HL-60 (cell line): ENCODE measurements at regions not wholly inside any gene's neighbourhood (a gene's known extent, or its start where the extent isn't known, plus 50 kb on each side); places are given as distances from the start of the nearest gene placed in this dataset.

ENCODE experiments used
- DNase-seq, 2 experiments: peaks; one replicate each; pipeline ENCODE4 v3.0.0-alpha.2; 2010 to 2020; ENCODE audit warnings: low read depth in 1 of 2, low spot score in 1 of 2
- H3K27ac ChIP-seq: fragments of 250-450 bp; sonication (Bioruptor Pico); replicated peaks from 2 replicates; pipeline ENCODE4 v1.5.1; 2020; ENCODE audit warnings: mild to moderate bottlenecking, moderate library complexity
- H3K27me3 ChIP-seq: fragments of 250-450 bp; sonication (Bioruptor Pico); 2 replicates; pipeline ENCODE4 v1.5.1; 2021; ENCODE audit warnings: mild to moderate bottlenecking, moderate library complexity; ENCODE audit not compliant: insufficient read depth, poor library complexity, severe bottlenecking
- H3K4me3 ChIP-seq: replicated peaks from 2 replicates; pipeline ENCODE4 v1.5.1; 2011; ENCODE audit warnings: mild to moderate bottlenecking, control low read depth, low read length; ENCODE audit not compliant: insufficient read depth
- GABPA ChIP-seq: IDR thresholded peaks from 2 replicates; pipeline ENCODE4 v1.6.1; 2012; ENCODE audit warnings: low read depth
- POLR2AphosphoS5 ChIP-seq: IDR thresholded peaks from 2 replicates; pipeline ENCODE4 v1.6.1; 2012; ENCODE audit warnings: low read depth
- SPI1 ChIP-seq: IDR thresholded peaks from 2 replicates; pipeline ENCODE4 v1.6.1; 2012; ENCODE audit warnings: low read depth, mild to moderate bottlenecking, borderline replicate concordance
- TF ChIP-seq, protein P1 (sequence below): IDR thresholded peaks from 2 replicates; pipeline ENCODE4 v1.6.1; 2012; ENCODE audit warnings: low read depth; ENCODE audit not compliant: insufficient replicate concordance
- TF ChIP-seq, protein P2 (sequence below): IDR thresholded peaks from one replicate; pipeline ENCODE4 v1.5.1; 2011; ENCODE audit warnings: low read length, control low read depth, inconsistent platforms; ENCODE audit not compliant: insufficient read depth

DNA sequence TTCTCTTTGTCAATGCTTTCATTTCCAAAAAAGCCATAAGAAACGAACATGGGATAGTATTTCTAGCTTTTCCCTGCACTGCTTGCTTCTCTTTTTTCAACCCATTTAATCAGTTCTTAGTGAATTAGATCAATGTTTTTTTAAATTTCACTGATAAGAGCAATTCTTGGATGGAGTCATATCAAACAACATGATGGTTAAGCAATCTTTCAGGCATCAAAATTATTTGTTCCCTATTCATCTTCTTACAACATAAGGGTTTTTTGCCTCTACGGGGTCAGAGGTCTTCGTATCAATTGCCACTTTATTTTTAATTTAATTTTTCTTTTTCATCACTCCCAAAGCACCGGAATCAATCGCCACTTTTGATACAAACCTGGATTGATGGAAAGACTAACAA, 103.8 kb upstream of the RESF1 start:
- H3K4me3 ChIP-seq, result no peak overlapping the region
- TF ChIP-seq GABPA (no peak), SPI1 (no peak), POLR2AphosphoS5 (no peak)
- TF ChIP-seq, protein P1, sequence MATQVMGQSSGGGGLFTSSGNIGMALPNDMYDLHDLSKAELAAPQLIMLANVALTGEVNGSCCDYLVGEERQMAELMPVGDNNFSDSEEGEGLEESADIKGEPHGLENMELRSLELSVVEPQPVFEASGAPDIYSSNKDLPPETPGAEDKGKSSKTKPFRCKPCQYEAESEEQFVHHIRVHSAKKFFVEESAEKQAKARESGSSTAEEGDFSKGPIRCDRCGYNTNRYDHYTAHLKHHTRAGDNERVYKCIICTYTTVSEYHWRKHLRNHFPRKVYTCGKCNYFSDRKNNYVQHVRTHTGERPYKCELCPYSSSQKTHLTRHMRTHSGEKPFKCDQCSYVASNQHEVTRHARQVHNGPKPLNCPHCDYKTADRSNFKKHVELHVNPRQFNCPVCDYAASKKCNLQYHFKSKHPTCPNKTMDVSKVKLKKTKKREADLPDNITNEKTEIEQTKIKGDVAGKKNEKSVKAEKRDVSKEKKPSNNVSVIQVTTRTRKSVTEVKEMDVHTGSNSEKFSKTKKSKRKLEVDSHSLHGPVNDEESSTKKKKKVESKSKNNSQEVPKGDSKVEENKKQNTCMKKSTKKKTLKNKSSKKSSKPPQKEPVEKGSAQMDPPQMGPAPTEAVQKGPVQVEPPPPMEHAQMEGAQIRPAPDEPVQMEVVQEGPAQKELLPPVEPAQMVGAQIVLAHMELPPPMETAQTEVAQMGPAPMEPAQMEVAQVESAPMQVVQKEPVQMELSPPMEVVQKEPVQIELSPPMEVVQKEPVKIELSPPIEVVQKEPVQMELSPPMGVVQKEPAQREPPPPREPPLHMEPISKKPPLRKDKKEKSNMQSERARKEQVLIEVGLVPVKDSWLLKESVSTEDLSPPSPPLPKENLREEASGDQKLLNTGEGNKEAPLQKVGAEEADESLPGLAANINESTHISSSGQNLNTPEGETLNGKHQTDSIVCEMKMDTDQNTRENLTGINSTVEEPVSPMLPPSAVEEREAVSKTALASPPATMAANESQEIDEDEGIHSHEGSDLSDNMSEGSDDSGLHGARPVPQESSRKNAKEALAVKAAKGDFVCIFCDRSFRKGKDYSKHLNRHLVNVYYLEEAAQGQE, result no peak
- TF ChIP-seq, protein P2, sequence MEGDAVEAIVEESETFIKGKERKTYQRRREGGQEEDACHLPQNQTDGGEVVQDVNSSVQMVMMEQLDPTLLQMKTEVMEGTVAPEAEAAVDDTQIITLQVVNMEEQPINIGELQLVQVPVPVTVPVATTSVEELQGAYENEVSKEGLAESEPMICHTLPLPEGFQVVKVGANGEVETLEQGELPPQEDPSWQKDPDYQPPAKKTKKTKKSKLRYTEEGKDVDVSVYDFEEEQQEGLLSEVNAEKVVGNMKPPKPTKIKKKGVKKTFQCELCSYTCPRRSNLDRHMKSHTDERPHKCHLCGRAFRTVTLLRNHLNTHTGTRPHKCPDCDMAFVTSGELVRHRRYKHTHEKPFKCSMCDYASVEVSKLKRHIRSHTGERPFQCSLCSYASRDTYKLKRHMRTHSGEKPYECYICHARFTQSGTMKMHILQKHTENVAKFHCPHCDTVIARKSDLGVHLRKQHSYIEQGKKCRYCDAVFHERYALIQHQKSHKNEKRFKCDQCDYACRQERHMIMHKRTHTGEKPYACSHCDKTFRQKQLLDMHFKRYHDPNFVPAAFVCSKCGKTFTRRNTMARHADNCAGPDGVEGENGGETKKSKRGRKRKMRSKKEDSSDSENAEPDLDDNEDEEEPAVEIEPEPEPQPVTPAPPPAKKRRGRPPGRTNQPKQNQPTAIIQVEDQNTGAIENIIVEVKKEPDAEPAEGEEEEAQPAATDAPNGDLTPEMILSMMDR, result no peak
- no peak for DNase-seq
- H3K27me3 ChIP-seq, result no peaks in the 10 kb centered on the region
- peak overlapping the region; percentile 34; the same call in 1 of the 2 replicates for H3K27ac ChIP-seq

DNA sequence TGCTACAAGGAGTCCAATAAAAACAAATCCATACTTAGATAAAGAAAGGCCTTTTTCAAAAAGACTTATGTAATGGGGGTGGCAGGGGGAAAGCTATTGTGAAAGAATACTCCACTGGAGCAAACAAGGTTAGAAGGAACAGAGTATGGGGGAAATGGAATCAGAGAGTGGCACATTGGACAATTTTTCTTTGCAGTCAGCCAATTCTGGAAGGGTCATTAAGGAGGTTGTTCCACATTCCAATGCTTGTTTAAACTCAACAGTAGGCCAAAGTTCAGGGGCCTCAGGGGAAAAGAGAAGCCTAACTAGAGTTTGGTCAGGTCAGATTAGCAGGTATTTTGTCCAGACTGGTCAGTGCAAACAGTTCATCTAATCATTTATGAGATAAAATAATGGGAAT, 105.2 kb upstream of the RESF1 start:
- Histone ChIP-seq H3K27ac (peak overlapping the region; percentile 73), H3K27me3 (no peaks in the 10 kb centered on the region), H3K4me3 (no peak overlapping the region)
- no peak for TF ChIP-seq SPI1
- no peak for TF ChIP-seq POLR2AphosphoS5
- TF ChIP-seq GABPA, result no peak
- TF ChIP-seq, protein P2, result no peak
- TF ChIP-seq, protein P1, result no peak
- DNase-seq, result peak in 1 of 2 experiments; percentile 37

DNA sequence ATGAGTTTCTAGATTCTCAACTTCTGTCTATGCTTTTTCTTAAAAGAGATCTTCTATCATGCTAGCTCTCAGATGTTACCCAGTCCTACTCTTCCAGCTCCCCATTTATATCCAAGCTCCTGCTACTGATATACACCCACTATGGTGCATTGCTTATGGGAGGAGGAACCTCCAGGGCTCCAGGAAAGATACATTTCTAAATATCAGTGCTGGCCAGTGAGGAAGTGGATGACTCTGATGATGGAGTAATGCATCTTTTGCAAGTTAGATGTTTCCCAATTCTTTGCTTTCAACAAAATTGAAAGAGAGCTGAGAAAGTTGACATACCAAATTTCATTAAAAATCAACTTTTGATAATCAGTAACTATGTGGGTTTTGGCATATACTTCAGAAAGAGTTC, 105.7 kb upstream of the RESF1 start:
- peak; percentile 68 to 71 for DNase-seq
- Histone ChIP-seq H3K4me3 (no peak overlapping the region), H3K27me3 (no peaks in the 10 kb centered on the region), H3K27ac (peak overlapping the region; percentile 73)
- TF ChIP-seq GABPA, result no peak
- TF ChIP-seq POLR2AphosphoS5, result peak; percentile 42; the same call in 1 of the 2 replicates
- TF ChIP-seq, protein P1, result peak; percentile 16
- TF ChIP-seq SPI1, result peak; percentile 93
